Right kidney (tissue), 1 donor: ENCODE measurements at regions not wholly inside any gene's neighbourhood (a gene's known extent, or its start where the extent isn't known, plus 50 kb on each side); places are given as distances from the start of the nearest gene placed in this dataset.

Experiments
- DNase-seq: peaks from one replicate; pipeline ENCODE4 v3.0.0-alpha.2; 2016

DNA sequence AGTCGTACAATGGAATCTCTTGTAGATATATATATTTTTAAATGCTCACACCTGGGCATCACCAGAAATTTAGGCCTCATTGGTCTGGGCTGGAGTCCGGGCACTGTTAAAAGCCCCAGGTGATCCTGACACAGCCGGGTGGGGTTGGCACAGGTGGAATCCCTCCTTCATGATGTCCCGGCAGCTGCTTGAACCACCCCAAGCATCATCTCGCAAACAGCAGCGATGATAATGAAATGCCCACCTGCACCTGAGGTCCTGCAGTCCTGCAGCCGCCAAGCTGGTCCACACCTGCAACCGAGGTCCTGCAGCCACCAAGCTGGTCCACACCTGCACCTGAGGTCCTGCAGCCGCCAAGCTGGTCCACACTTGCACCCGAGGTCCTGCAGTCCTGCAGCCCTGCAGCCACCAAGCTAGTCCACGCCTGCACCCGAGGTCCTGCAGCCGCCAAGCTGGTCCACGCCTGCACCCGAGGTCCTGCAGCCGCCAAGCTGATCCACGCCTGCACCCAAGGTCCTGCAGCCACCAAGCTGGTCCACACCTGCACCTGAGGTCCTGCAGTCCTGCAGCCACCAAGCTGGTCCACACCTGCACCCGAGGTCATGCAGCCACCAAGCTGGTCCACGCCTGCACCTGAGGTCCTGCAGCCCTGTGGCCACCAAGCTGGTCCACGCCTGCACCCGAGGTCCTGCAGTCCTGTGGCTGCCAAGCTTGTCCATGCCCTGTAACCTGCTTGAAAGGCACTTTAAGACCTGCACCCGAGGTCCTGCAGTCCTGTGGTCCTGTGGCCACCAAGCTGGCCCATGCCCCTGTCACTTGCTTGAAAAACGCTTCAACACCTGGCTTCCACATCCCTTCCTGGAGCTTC lies 261.2 kb downstream of the DLL1 start:
- no peak for DNase-seq

DNA sequence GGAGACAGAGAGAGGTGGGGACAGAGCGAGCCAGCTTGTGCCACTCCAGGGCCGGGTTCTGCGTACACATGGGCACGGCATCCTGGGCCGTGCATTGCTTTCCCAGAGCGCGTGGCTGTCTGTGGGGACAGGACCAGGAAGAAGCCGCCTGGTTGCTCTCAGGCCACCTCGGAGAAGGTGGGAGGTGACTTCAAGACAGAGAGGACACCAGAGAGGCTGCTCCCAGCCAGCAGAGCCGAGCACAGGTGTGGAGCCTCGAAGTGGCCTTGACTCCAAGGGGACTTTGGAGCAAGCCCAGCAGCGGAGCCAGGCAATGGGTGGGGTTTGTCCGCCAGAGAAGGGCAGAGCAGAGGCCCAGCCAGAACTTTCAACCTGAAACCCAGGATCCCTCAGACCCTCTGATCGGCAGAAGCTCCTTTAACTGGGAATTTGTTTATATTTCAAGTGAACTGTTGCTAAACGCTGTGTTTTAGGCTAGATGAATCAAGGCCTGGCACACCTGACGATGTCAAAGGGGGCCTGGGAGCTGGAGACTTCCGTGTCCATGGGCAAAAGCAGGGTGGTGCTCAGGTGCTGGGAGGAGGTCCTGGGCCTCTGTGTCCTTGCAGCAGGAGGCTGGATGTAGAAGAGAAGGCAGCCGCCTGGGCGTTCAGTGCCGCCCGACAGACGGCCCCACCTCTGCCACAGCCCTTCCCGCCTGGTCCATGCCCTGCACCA lies 262.1 kb downstream of the DLL1 start:
- DNase-seq: no peak

- no peak for DNase-seq
Measured at GRCh38 chr6:170027647-170028043, 263.2 kb downstream of the DLL1 start.

DNA sequence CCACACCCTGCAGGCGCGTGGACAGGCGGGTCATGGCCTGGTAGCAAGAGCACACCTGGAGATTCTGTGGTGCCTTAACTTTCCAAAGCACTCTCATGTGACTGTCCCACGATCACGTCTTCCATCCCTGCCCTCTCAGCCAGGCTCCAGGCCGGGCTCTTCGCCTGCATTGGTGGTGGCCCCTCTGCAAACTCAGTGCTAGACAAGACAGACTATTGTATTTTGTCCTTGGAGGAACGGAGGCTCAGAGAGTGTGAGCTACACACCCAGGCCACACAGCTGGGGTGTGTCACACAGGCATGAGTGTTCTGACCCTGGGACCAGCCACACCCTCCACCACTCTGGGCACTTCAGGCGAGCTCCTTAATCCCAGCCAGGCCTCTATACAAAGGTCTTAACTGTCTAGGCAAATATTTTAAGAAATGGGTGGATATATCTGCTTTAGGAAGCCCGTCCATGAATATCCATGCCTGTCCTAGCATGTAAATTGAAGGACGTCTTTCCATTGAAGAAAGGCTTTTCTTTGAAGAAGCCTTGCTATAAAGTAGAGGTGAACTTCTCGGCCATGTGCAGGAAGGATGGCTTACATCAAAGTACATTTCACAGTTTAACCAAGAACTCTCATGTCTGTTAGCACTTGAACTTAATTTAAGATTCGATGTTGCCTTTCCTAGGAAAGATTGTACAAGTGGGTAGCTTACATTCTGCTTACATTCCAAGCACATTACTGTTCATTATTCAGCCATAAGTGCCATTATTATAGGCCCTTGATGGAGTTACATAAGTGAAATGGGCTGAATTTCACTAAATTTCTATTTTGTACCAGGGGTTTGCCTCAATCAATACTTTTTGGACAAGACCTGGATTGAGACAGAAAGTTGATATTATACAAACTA lies 263.9 kb downstream of the DLL1 start:
- no peak for DNase-seq

DNA sequence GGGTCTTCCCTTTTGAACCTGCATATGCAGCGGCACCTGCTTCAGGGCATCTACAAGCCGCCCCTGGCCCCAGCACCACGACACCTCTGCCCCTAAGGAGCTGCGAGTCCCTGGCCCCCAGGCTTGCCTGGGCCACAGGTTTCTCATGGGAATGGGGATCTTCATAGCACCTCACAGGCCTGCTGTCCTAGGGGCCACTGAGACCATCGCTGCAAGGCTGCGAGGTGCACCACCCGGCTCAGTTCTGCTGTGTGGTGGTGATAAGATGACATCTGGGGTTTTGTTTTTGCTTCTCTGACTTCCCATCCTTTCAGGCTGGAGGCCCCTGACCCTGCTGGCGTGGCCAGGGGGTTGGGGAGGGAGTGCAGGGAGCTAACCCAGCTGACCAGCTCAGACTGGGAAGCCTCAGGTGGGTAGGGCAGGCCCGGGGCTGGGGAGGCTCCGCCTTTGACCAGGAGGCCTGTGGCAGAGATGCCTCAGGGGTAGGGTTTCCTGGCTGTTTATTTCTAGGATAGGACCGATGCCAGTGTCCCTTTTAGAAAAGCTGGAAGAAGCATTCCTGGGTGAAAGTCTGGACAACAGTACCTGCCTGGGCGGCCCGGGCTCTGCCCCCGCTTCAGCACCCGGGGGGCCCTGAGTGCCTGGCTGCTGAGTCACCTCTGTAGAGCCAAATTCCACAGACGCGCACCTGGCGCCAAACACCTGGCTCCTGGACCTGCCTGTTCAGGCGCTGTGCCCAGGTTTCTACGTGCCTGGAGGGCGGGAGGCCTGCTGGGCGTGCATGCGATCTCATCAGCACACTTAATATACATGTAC lies 264.7 kb downstream of the DLL1 start:
- DNase-seq: no peak

GRCh38 chr6:170025341-170025911 lies 265.5 kb downstream of the DLL1 start:
- no peak for DNase-seq

GRCh38 chr6:170024940-170025339 lies 265.9 kb downstream of the DLL1 start:
- DNase-seq: no peak

DNA sequence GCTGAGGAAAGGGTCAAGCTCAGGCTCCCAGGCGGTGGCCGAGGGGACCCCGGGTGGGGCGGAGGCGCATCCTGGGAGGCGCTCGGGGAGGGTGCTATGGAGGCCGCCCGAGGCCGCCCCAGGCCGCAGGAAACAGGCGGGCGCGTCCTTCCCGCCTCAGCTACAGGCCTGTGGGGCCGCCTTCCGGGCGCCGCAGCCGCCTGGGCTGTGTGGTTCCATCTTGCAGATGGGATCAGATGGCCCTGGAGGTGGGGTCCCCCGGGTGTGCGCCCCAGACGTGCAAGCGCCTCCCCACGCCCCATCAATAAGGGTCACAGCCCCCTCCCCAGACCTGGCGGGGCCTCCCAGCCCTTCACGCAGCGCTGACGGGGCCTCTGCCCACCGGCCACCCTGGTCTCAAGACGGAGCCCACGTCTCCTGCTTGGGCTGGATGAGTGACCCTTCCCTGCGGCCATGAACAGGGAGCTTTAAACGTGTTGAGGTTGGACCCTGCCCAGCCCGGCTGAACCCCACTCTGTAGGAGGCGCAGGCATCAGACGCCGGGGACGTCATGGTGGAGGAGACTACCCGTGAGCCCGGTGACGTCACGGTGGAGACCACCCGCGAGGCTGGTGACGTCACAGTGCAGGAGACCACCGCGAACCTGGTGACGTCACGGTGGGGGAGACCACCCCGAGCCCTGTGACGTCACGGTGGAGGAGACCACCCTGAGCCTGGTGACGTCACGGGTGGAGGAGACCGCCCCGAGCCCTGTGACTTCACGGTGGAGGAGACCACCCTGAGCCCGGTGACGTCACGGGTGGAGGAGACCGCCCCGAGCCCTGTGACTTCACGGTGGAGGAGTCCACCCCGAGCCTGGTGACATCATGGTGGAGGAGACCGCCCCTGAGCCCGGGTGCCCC lies 267.0 kb downstream of the DLL1 start:
- DNase-seq: no peak

DNA sequence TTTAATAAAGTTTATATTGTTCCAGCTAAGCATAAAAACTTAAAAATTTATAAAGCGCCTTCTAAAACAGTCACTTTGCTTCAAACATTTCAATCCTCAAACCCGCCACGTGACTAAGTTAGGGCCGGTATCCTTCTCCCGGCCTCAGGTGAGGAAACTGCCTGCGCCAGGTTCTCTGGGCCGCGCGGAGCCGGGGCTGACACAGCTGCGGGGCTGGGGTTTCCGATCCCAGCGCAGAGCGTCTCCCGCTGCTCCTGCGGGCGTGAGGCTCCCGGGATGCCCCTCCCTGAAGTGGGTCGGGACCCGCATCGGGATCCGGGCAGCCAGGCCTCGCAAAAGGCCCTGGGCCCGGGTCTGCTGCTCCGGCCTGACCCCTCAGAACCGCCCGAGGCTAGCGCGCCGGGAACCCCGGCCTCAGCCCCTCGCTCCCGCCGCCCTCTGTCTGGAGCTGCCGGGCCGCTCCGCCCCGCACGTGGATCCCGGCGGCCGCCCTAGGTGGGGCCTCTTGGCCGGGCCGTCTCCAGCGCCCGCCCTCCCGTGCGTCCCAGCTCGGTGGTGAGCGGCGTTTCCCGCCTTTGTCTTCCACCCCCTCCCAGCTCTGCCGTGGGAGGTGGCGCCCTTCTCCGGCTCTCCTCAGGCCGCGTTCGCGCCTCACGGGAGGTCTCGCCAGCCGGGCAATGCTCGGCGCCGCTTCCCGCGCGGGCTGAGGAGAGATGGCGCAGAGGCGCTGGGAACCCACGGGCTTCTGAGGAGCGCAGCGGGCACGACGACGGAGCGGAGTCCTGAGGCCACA lies 267.9 kb downstream of the DLL1 start:
- peak; percentile 61 for DNase-seq

DNA sequence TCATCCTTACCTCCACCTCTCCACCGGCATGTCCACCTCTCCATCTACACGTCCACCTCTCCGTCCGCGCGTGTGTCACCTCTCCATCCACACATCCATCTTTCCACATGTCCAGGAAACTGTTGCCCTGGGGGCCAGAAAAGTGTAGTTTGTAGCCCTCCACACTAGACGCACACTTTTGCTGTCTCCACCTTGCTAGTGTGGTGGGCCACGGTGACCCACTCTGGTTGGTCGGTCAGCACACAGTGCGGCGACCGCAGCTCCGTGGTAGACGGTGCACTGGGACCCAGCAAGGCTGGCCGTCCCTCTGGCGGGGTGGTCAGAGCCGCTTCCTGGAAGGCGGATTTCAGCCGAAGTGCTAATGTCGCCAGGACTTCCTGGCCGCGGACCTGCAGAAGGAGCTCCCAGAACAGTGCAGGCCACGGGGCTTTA lies 268.6 kb downstream of the DLL1 start:
- DNase-seq: no peak

GRCh38 chr6:170021579-170021978 lies 269.3 kb downstream of the DLL1 start:
- DNase-seq: no peak

DNA sequence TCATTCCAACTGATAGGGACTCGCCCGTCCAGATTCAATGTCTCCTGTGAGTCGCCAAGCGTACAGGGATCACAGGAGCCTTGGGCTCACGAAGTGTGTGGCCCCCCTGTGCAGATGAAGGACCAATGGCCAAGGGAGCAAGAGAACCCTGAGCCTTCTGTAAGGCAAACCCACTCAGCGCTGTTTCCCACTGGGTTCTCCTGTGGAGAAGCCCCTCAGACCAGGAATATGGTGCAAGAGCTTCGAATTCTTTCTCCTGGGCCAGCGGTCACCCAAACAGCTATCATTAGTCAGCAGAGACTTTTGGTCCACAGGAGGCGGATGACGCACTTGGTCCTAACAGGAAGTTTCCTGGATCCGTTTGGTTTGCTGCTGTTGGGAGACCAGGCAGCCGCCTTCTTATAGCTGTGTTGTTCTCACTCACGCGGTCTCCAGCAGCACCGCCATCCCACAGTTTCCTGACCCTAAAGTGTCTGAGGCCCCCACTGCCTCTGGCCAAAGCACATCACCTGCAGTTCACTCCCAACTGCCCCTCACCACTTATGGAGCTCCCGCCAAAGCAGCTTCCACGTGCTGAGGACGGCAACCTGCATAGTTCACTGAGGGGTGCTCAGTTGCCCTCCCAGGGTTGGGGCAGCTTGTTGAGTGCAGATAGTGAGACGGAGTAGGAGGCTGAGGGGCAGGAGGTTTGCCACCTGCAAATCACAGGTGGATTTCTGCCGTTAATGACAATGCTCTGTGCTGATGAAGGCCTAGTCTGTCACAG lies 268.6 kb downstream of the ERMARD start:
- no peak for DNase-seq

DNA sequence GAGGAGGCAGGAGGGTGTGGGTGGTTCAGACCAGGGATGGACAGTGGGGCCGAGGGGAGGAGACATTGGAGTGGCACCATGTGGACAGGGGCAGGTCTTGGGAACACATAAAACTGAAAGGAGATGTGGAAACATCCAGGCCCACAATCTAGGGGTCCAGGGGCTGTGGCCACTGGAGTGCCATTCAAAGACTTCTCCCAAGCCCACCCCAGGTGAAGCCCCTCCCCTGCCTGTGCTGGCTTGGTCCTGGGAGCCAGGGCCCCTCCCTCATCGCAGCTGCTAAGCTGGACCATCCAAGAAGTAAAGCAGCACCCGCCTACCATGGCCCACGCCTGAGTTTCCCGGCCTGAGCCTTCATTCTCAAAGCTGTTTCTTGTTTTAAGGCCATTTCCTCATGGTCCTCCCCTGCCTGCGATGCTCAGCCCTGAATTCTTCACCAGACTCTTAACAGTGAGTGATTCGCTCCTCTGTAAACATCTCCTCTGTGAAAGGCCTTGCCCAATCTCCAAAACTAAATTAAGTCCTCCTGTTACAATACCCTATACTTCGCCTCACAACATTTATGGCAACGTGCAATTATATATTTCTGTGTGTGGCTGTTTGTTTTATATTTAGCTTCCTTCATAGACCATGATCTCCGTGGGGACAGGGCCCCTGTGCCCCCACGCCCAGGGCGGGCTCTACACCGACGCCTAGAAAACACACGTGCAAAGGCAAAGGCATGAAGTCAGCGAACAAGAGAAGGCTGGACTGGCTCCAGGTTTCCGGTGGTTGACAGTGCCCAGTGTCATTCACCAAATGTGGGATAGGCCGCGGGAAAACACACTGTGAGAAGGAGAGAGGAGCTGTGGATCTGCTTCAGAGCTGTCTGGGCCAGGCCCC lies 267.8 kb downstream of the ERMARD start:
- no peak for DNase-seq

DNA sequence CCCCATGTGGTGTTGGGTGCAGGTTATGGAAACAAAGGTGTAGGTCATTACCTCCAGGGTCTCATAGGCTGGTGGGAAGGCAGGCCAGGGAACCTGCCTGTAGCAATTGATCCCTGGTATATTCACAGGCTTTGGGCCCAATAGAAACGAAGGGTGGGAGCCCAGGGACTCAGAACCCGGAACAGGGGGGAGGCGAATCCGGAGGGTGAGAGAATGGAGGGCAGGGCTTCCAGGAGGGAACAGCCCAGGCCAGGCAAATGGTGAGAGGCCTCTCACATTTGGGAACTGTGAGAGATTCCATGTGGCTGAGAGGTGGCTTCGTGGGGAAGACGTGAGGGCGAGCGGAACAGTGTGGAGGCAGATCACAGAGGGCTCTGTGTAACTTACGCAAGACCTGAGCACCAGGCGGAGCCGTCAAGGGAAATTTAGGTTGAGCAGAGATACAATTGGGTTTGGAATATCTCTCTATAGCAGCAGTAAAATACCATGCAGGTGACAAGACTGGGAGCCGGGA lies 267.1 kb downstream of the ERMARD start:
- no peak for DNase-seq

- no peak for DNase-seq
Measured at GRCh38 chr6:170017603-170018320, 266.3 kb downstream of the ERMARD start.

- DNase-seq: no peak
Measured at GRCh38 chr6:170013815-170014214, 262.4 kb downstream of the ERMARD start.

GRCh38 chr6:170012037-170012330 lies 260.6 kb downstream of the ERMARD start:
- no peak for DNase-seq
